H1 (cell line): ENCODE measurements at regions not wholly inside any gene's neighbourhood (a gene's known extent, or its start where the extent isn't known, plus 50 kb on each side); places are given as distances from the start of the nearest gene placed in this dataset.

Source experiments
- CTCF ChIA-PET: fragments of 300-600 bp; sonication (Branson Sonifier 250); formaldehyde crosslinking; loops from one replicate; lab custom pipeline; 2021; ENCODE audit not compliant: partially characterized antibody; lab: Charles Lee
- POLR2A ChIA-PET: fragments of 300-600 bp; sonication (Branson Sonifier 250); formaldehyde crosslinking; loops from one replicate; lab custom pipeline; 2021; ENCODE audit warnings: inconsistent platforms; ENCODE audit not compliant: partially characterized antibody; lab: Charles Lee
- DNase-seq, 2 experiments: peaks; one replicate each; pipeline versions ENCODE4 v3.0.0 to v3.0.0-alpha.2; 2010 to 2022; ENCODE audit warnings: low spot score in 2 of 2, low read depth in 1 of 2, mixed read lengths in 1 of 2
- FAIRE-seq: peaks from 2 replicates; lab custom pipeline; 2011; peaks lifted over from hg19 to GRCh38; lab: Jason Lieb, UNC
- H2AFZ ChIP-seq: 2 replicates; pipeline ENCODE4 v1.8.1; 2012; ENCODE audit warnings: low read length, inconsistent platforms
- H2AK5ac ChIP-seq: 2 replicates; pipeline ENCODE4 v1.6.1; 2013; ENCODE audit warnings: low read depth, low read length
- H2BK120ac ChIP-seq: replicated peaks from 2 replicates; pipeline ENCODE3; 2013; ENCODE audit warnings: low read depth, low read length, inconsistent platforms
- H2BK12ac ChIP-seq: 2 replicates; pipeline ENCODE4 v1.6.1; 2013; ENCODE audit warnings: low read depth, low read length
- H2BK15ac ChIP-seq: 2 replicates; pipeline ENCODE4 v1.6.1; 2013; ENCODE audit warnings: low read length
- H2BK20ac ChIP-seq: 2 replicates; pipeline ENCODE4 v1.6.1; 2013; ENCODE audit warnings: low read length
- H2BK5ac ChIP-seq: 2 replicates; pipeline ENCODE4 v1.6.1; 2013; ENCODE audit warnings: low read depth, low read length
- H3K14ac ChIP-seq: 2 replicates; pipeline ENCODE4 v1.6.1; 2013; ENCODE audit warnings: inconsistent platforms; ENCODE audit not compliant: insufficient read length
- H3K18ac ChIP-seq: 2 replicates; pipeline ENCODE4 v1.6.1; 2013; ENCODE audit warnings: low read length; ENCODE audit errors: extremely low read depth
- H3K23ac ChIP-seq: 2 replicates; pipeline ENCODE4 v1.6.1; 2013; ENCODE audit warnings: inconsistent platforms; ENCODE audit not compliant: insufficient read length
- H3K23me2 ChIP-seq: 2 replicates; pipeline ENCODE4 v1.6.1; 2013; ENCODE audit warnings: low read depth, low read length
- H3K27ac ChIP-seq: 2 replicates; pipeline ENCODE4 v1.6.1; 2011; ENCODE audit warnings: low read depth, low read length, inconsistent platforms
- H3K27me3 ChIP-seq, 4 experiments: replicated peaks in 1 of 4; 1 replicate in 1 of 4; 2 replicates in 3 of 4; pipeline versions ENCODE4 v1.6.1 to v1.8.1; 2011 to 2013; ENCODE audit warnings: low read length in 3 of 4, mild to moderate bottlenecking in 3 of 4, inconsistent platforms in 2 of 4, mixed read lengths in 2 of 4, moderate library complexity in 1 of 4; ENCODE audit not compliant: control insufficient read depth in 3 of 4, insufficient read depth in 3 of 4; ENCODE audit errors: extremely low read depth in 1 of 4
- H3K36me3 ChIP-seq, 4 experiments: 2 replicates each; pipeline versions ENCODE4 v1.6.1 to v1.8.1; 2011 to 2013; ENCODE audit warnings: mild to moderate bottlenecking in 4 of 4, low read length in 3 of 4, moderate library complexity in 2 of 4, control low read depth in 1 of 4, inconsistent platforms in 1 of 4; ENCODE audit not compliant: insufficient read depth in 4 of 4, control insufficient read depth in 2 of 4
- H3K4ac ChIP-seq: replicated peaks from 2 replicates; pipeline ENCODE3; 2013; ENCODE audit warnings: low read length, low read depth, mixed read lengths, inconsistent platforms; ENCODE audit not compliant: insufficient read length
- H3K4me1 ChIP-seq, 4 experiments: replicated peaks in 1 of 4; 1 replicate in 1 of 4; 2 replicates in 3 of 4; pipeline versions ENCODE4 v1.6.1 to v1.8.1; 2011 to 2013; ENCODE audit warnings: low read length in 3 of 4, inconsistent platforms in 2 of 4, mixed read lengths in 1 of 4; ENCODE audit not compliant: insufficient read depth in 4 of 4, control insufficient read depth in 3 of 4
- H3K4me2 ChIP-seq, 2 experiments: 2 replicates each; pipeline versions ENCODE4 v1.6.1 to v1.8.1; 2011 to 2013; ENCODE audit warnings: low read depth in 2 of 2, low read length in 2 of 2, control low read depth in 1 of 2, inconsistent platforms in 1 of 2, mild to moderate bottlenecking in 1 of 2; ENCODE audit not compliant: insufficient read depth in 1 of 2
- H3K4me3 ChIP-seq, 4 experiments: fragments of 200-600, 300-600 bp in 1 of 4; sonication (generic), shearing (Covaris generic), sonication (Bioruptor Twin) in 1 of 4; 2 replicates each; pipeline versions ENCODE4 v1.5.1 to v1.8.1; 2011 to 2016; ENCODE audit warnings: low read length in 4 of 4, low read depth in 3 of 4, control low read depth in 2 of 4, inconsistent platforms in 2 of 4, mild to moderate bottlenecking in 2 of 4, mixed read lengths in 1 of 4, moderate library complexity in 1 of 4; ENCODE audit not compliant: insufficient read depth in 2 of 4; ENCODE audit errors: extremely low read depth in 1 of 4
- H3K56ac ChIP-seq: replicated peaks from 2 replicates; pipeline ENCODE3; 2013; ENCODE audit warnings: low read depth, mild to moderate bottlenecking, mixed read lengths, low read length, inconsistent platforms; ENCODE audit not compliant: insufficient read length
- H3K79me1 ChIP-seq: 2 replicates; pipeline ENCODE4 v1.6.1; 2013; ENCODE audit warnings: low read depth, low read length, control low read depth
- H3K79me2 ChIP-seq, 2 experiments: 2 replicates each; pipeline versions ENCODE4 v1.6.1 to v1.8.1; 2012 to 2013; ENCODE audit warnings: low read length in 2 of 2, mild to moderate bottlenecking in 2 of 2, inconsistent platforms in 1 of 2; ENCODE audit not compliant: insufficient read depth in 2 of 2, control insufficient read depth in 1 of 2
- H3K9ac ChIP-seq, 4 experiments: replicated peaks in 1 of 4; 1 replicate in 1 of 4; 2 replicates in 3 of 4; pipeline versions ENCODE4 v1.6.1 to v1.8.1; 2011 to 2013; ENCODE audit warnings: low read depth in 3 of 4, low read length in 3 of 4, control low read depth in 2 of 4, mild to moderate bottlenecking in 2 of 4, moderate library complexity in 2 of 4, inconsistent platforms in 1 of 4; ENCODE audit errors: extremely low read depth in 1 of 4
- H3K9me3 ChIP-seq, 2 experiments: 2 replicates each; pipeline versions ENCODE4 v1.6.1 to v1.8.1; 2012 to 2013; ENCODE audit warnings: mild to moderate bottlenecking in 2 of 2, moderate library complexity in 2 of 2, control low read depth in 1 of 2, inconsistent platforms in 1 of 2, low read depth in 1 of 2, low read length in 1 of 2, mixed read lengths in 1 of 2; ENCODE audit not compliant: insufficient read depth in 2 of 2
- H4K20me1 ChIP-seq, 2 experiments: replicated peaks in 1 of 2; 2 replicates each; pipeline versions ENCODE3 to v1.8.1; 2011 to 2013; ENCODE audit warnings: inconsistent platforms in 2 of 2, low read length in 2 of 2, mild to moderate bottlenecking in 1 of 2; ENCODE audit not compliant: insufficient read depth in 2 of 2, control insufficient read depth in 1 of 2
- H4K5ac ChIP-seq: 2 replicates; pipeline ENCODE4 v1.6.1; 2013; ENCODE audit warnings: low read length, low read depth, mixed read lengths, inconsistent platforms; ENCODE audit not compliant: insufficient read length
- H4K8ac ChIP-seq: 2 replicates; pipeline ENCODE4 v1.8.0; 2013; ENCODE audit warnings: mild to moderate bottlenecking, moderate library complexity, low read length, inconsistent platforms; ENCODE audit not compliant: insufficient read depth; ENCODE audit errors: extremely low read depth
- H4K91ac ChIP-seq: replicated peaks from 2 replicates; pipeline ENCODE3; 2013; ENCODE audit warnings: low read length, mixed read lengths, inconsistent platforms; ENCODE audit not compliant: insufficient read length
- CTBP2 ChIP-seq: IDR thresholded peaks from 2 replicates; pipeline ENCODE4 v1.7.0; 2011; ENCODE audit warnings: borderline replicate concordance, mild to moderate bottlenecking, moderate library complexity, mixed read lengths, low read length; ENCODE audit not compliant: insufficient read depth, insufficient read length
- WGBS, 2 experiments: shearing (Covaris generic) in 1 of 2; methylation state at CpG; one replicate each; pipeline versions ENCODE4 v1.1.6 to v1.1.7; 2013 to 2015; ENCODE audit warnings: low lambda C conversion rate in 2 of 2, mixed read lengths in 2 of 2, inconsistent platforms in 1 of 2, low coverage in 1 of 2, missing lambda C conversion rate in 1 of 2; ENCODE audit not compliant: insufficient replicate concordance in 2 of 2, insufficient coverage in 1 of 2, insufficient read length in 1 of 2; ENCODE audit errors: extremely low coverage in 1 of 2, missing lambda C conversion rate in 1 of 2; 5-methylcytosine and 5-hydroxymethylcytosine counted together

GRCh38 chrX:51824061-51824460, 69.4 kb upstream of the MAGED1 start:
- H2AFZ ChIP-seq = no peak overlapping the region
- no peak overlapping the region for H2AK5ac ChIP-seq
- no peak overlapping the region for H3K4ac ChIP-seq
- no peaks in the 10 kb centered on the region for H3K9me3 ChIP-seq
- no peak overlapping the region for H2BK20ac ChIP-seq
- no peak overlapping the region for H3K4me3 ChIP-seq
- peaks cover 2 to 5% of the 10 kb centered on the region in 2 experiments for H4K20me1 ChIP-seq
- ChIA-PET CTCF (interaction anchor here (0.6 kb wide), 1 partner anchor 16 kb away, joined by 3 read pairs; no protein-coding TSS in a partner anchor), POLR2A (no interaction called here)
- H4K91ac ChIP-seq = no peak overlapping the region
- H4K8ac ChIP-seq = no peak overlapping the region
- H3K79me1 ChIP-seq = no peaks in the 10 kb centered on the region
- no peak overlapping the region for H2BK12ac ChIP-seq
- DNase-seq = no peak
- H3K79me2 ChIP-seq = peaks cover 0 to 93% of the 10 kb centered on the region in 2 experiments; a peak in 2 of 4 replicates
- H4K5ac ChIP-seq = no peak overlapping the region
- H3K23ac ChIP-seq = no peak overlapping the region
- H2BK15ac ChIP-seq = no peak overlapping the region
- H3K4me1 ChIP-seq = peaks cover 0 to 5% (median 0%) of the 10 kb centered on the region in 4 experiments; a peak in 1 of 7 replicates
- TF ChIP-seq CTBP2 = no peak
- TF ChIP-seq, all 59 proteins: peak for 0
- Histone ChIP-seq H3K27ac (no peak overlapping the region), H3K4me2 (no peak overlapping the region), H2BK120ac (no peak overlapping the region), H3K27me3 (no peaks in the 10 kb centered on the region), H2BK5ac (no peak overlapping the region), H3K36me3 (no peaks in the 10 kb centered on the region; a peak in 1 of 8 replicates), H3K9ac (no peak overlapping the region), H3K23me2 (no peaks in the 10 kb centered on the region), H3K14ac (no peak overlapping the region), H3K56ac (no peak overlapping the region), H3K18ac (no peak overlapping the region)
- 78% methylated on average over 1 of the region's 1 CpG; no CpG with 5 or more reads in 1 of the 2 experiments for WGBS, 2 experiments
- no peak for FAIRE-seq
